SK-N-SH (cell line): ENCODE measurements at regions not wholly inside any gene's neighbourhood (a gene's known extent, or its start where the extent isn't known, plus 50 kb on each side); places are given as distances from the start of the nearest gene placed in this dataset.

Source experiments
- EZH2phosphoT487 ChIP-seq: fragments of 200-600 bp; sonication (generic); IDR thresholded peaks from 2 replicates; pipeline ENCODE4 v1.6.1; 2017; ENCODE audit warnings: low read depth, mixed run types, mild to moderate bottlenecking, antibody characterized with exemption, moderate library complexity, borderline replicate concordance
- GABPA ChIP-seq: IDR thresholded peaks from 2 replicates; pipeline ENCODE4 v1.4.0; 2012; ENCODE audit warnings: low read depth, mild to moderate bottlenecking
- JUND ChIP-seq: IDR thresholded peaks from 2 replicates; pipeline ENCODE4 v1.4.0; 2012
- POLR2AphosphoS5 ChIP-seq: IDR thresholded peaks from 2 replicates; pipeline ENCODE4 v1.6.1; 2012; ENCODE audit warnings: low read depth, low read length
- RAD21 ChIP-seq: IDR thresholded peaks from 2 replicates; pipeline ENCODE4 v1.6.1; 2012; ENCODE audit warnings: mild to moderate bottlenecking, low read length
- REST ChIP-seq: IDR thresholded peaks from 2 replicates; pipeline ENCODE4 v1.6.1; 2012; ENCODE audit warnings: mild to moderate bottlenecking, low read depth, low read length, moderate library complexity
- SMC3 ChIP-seq: IDR thresholded peaks from 2 replicates; pipeline ENCODE4 v1.6.1; 2012; ENCODE audit warnings: low read depth, low read length, improper control_type of control experiment
- YY1 ChIP-seq: IDR thresholded peaks from 2 replicates; pipeline ENCODE4 v1.4.0; 2012; ENCODE audit warnings: low read depth, mild to moderate bottlenecking
- ZBTB33 ChIP-seq: IDR thresholded peaks from 2 replicates; pipeline ENCODE4 v1.4.0; 2012; ENCODE audit warnings: low read depth, borderline replicate concordance
- TF ChIP-seq, protein P1 (sequence below): fragments of 200-600 bp; sonication (generic); IDR thresholded peaks from 2 replicates; pipeline ENCODE4 v1.6.1; 2017; ENCODE audit warnings: antibody characterized with exemption, mild to moderate bottlenecking, moderate library complexity

DNA sequence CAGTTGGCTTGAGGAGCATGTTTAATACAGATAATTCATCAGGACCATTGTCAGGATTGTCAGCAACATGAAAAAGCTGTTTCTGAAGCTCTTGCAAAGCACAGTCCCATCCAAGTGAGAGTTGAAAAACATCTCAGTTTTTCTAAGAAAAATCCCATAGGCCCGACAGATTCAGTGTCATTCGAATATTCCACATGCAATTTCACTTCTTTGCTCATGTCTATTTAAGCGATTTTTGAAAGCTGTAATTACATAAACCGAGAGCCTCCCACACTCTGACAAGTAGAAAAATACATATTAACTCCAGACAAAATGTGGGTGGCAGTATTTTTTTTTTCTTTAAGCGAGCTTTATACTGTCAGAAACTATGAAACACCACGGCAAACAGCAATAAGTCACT, 134.7 kb upstream of the GALNT5 start:
- TF ChIP-seq POLR2AphosphoS5 (no peak), GABPA (no peak), ZBTB33 (no peak), YY1 (no peak), EZH2phosphoT487 (no peak), JUND (no peak), RAD21 (no peak), REST (no peak), SMC3 (no peak)
- TF ChIP-seq, protein P1, sequence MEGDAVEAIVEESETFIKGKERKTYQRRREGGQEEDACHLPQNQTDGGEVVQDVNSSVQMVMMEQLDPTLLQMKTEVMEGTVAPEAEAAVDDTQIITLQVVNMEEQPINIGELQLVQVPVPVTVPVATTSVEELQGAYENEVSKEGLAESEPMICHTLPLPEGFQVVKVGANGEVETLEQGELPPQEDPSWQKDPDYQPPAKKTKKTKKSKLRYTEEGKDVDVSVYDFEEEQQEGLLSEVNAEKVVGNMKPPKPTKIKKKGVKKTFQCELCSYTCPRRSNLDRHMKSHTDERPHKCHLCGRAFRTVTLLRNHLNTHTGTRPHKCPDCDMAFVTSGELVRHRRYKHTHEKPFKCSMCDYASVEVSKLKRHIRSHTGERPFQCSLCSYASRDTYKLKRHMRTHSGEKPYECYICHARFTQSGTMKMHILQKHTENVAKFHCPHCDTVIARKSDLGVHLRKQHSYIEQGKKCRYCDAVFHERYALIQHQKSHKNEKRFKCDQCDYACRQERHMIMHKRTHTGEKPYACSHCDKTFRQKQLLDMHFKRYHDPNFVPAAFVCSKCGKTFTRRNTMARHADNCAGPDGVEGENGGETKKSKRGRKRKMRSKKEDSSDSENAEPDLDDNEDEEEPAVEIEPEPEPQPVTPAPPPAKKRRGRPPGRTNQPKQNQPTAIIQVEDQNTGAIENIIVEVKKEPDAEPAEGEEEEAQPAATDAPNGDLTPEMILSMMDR = no peak
